ENCODE measurements at regions not wholly inside any gene's neighbourhood (a gene's known extent, or its start where the extent isn't known, plus 50 kb on each side); places are given as distances from the start of the nearest gene placed in this dataset.
A peak's percentile ranks its signal among the peaks of the same experiment; 100 is the strongest.

- 100% methylated on average over 1 of the region's 3 CpGs for WGBS (ENCODE audit: insufficient coverage)
- no peaks in the 10 kb centered on the region for H3K9me3 ChIP-seq (ENCODE audit: control insufficient read depth, insufficient read depth, low read length)
- no peak for DNase-seq (ENCODE audit: low read depth in 4 of 6, low spot score in 6 of 6)
- H3K4me3 ChIP-seq (ENCODE audit: low read depth, low read length): no peak overlapping the region
- no peaks in the 10 kb centered on the region for H3K27me3 ChIP-seq (ENCODE audit: control insufficient read depth, insufficient read depth, low read length)
- H3K4me1 ChIP-seq (ENCODE audit: control insufficient read depth, insufficient read depth, low read length): peaks cover 1% of the 10 kb centered on the region
- no peak overlapping the region for H3K27ac ChIP-seq (ENCODE audit: low read depth, low read length)
- no peaks in the 10 kb centered on the region for H3K36me3 ChIP-seq (ENCODE audit: control insufficient read depth, insufficient read depth, low read length)
Measured at GRCh38 chr3:34382859-34383258, 584.4 kb downstream of the PDCD6IP start.

- DNase-seq (ENCODE audit: low read depth in 4 of 6, low spot score in 6 of 6): no peak
- Histone ChIP-seq H3K9me3 (ENCODE audit: control insufficient read depth, insufficient read depth, low read length) (no peaks in the 10 kb centered on the region), H3K36me3 (ENCODE audit: control insufficient read depth, insufficient read depth, low read length) (no peaks in the 10 kb centered on the region), H3K4me3 (ENCODE audit: low read depth, low read length) (no peak overlapping the region), H3K27ac (ENCODE audit: low read depth, low read length) (no peak overlapping the region), H3K4me1 (ENCODE audit: control insufficient read depth, insufficient read depth, low read length) (peaks cover 3% of the 10 kb centered on the region), H3K27me3 (ENCODE audit: control insufficient read depth, insufficient read depth, low read length) (no peaks in the 10 kb centered on the region)
Measured at GRCh38 chr3:34386309-34386708, 587.9 kb downstream of the PDCD6IP start.

- DNase-seq (ENCODE audit: low read depth in 4 of 6, low spot score in 6 of 6): peak in 3 of 6 donors; percentile 6 to 96 (median 46)
- Histone ChIP-seq H3K9me3 (ENCODE audit: control insufficient read depth, insufficient read depth, low read length) (no peaks in the 10 kb centered on the region), H3K4me1 (ENCODE audit: control insufficient read depth, insufficient read depth, low read length) (peaks cover 3% of the 10 kb centered on the region), H3K36me3 (ENCODE audit: control insufficient read depth, insufficient read depth, low read length) (no peaks in the 10 kb centered on the region), H3K27me3 (ENCODE audit: control insufficient read depth, insufficient read depth, low read length) (no peaks in the 10 kb centered on the region), H3K4me3 (ENCODE audit: low read depth, low read length) (no peak overlapping the region), H3K27ac (ENCODE audit: low read depth, low read length) (no peak overlapping the region)
- WGBS (ENCODE audit: insufficient coverage): 83% methylated on average over 2 of the region's 7 CpGs
Measured at GRCh38 chr3:34387826-34388564, 589.6 kb downstream of the PDCD6IP start.

GRCh38 chr3:34388830-34389229 is 590.4 kb downstream of the PDCD6IP start:
- H3K4me1 ChIP-seq (ENCODE audit: control insufficient read depth, insufficient read depth, low read length): peaks cover 3% of the 10 kb centered on the region
- no peak overlapping the region for H3K27ac ChIP-seq (ENCODE audit: low read depth, low read length)
- H3K36me3 ChIP-seq (ENCODE audit: control insufficient read depth, insufficient read depth, low read length): no peaks in the 10 kb centered on the region
- no peaks in the 10 kb centered on the region for H3K9me3 ChIP-seq (ENCODE audit: control insufficient read depth, insufficient read depth, low read length)
- H3K27me3 ChIP-seq (ENCODE audit: control insufficient read depth, insufficient read depth, low read length): no peaks in the 10 kb centered on the region
- no peak overlapping the region for H3K4me3 ChIP-seq (ENCODE audit: low read depth, low read length)
- WGBS (ENCODE audit: insufficient coverage): no CpG with 5 or more reads among the region's 2 CpGs
- DNase-seq (ENCODE audit: low read depth in 4 of 6, low spot score in 6 of 6): peak in 1 of 6 donors; percentile 82

- WGBS (ENCODE audit: insufficient coverage): 97% methylated on average over 2 of the region's 2 CpGs
- no peaks in the 10 kb centered on the region for H3K4me1 ChIP-seq (ENCODE audit: control insufficient read depth, insufficient read depth, low read length)
- no peak for DNase-seq (ENCODE audit: low read depth in 4 of 6, low spot score in 6 of 6)
- no peak overlapping the region for H3K4me3 ChIP-seq (ENCODE audit: low read depth, low read length)
- peaks cover 5% of the 10 kb centered on the region for H3K9me3 ChIP-seq (ENCODE audit: control insufficient read depth, insufficient read depth, low read length)
- H3K36me3 ChIP-seq (ENCODE audit: control insufficient read depth, insufficient read depth, low read length): no peaks in the 10 kb centered on the region
- no peak overlapping the region for H3K27ac ChIP-seq (ENCODE audit: low read depth, low read length)
- no peaks in the 10 kb centered on the region for H3K27me3 ChIP-seq (ENCODE audit: control insufficient read depth, insufficient read depth, low read length)
Measured at GRCh38 chr3:34394978-34395748, 596.7 kb downstream of the PDCD6IP start.

- no CpG with 5 or more reads among the region's 1 CpG for WGBS (ENCODE audit: insufficient coverage)
- H3K27me3 ChIP-seq (ENCODE audit: control insufficient read depth, insufficient read depth, low read length): no peaks in the 10 kb centered on the region
- H3K9me3 ChIP-seq (ENCODE audit: control insufficient read depth, insufficient read depth, low read length): peaks cover 5% of the 10 kb centered on the region
- no peak for DNase-seq (ENCODE audit: low read depth in 4 of 6, low spot score in 6 of 6)
- H3K36me3 ChIP-seq (ENCODE audit: control insufficient read depth, insufficient read depth, low read length): no peaks in the 10 kb centered on the region
- H3K4me1 ChIP-seq (ENCODE audit: control insufficient read depth, insufficient read depth, low read length): no peaks in the 10 kb centered on the region
- H3K4me3 ChIP-seq (ENCODE audit: low read depth, low read length): no peak overlapping the region
- H3K27ac ChIP-seq (ENCODE audit: low read depth, low read length): no peak overlapping the region
Measured at GRCh38 chr3:34396288-34396687, 597.9 kb downstream of the PDCD6IP start.

- no peaks in the 10 kb centered on the region for H3K27me3 ChIP-seq (ENCODE audit: control insufficient read depth, insufficient read depth, low read length)
- H3K4me3 ChIP-seq (ENCODE audit: low read depth, low read length): no peak overlapping the region
- no peaks in the 10 kb centered on the region for H3K36me3 ChIP-seq (ENCODE audit: control insufficient read depth, insufficient read depth, low read length)
- H3K4me1 ChIP-seq (ENCODE audit: control insufficient read depth, insufficient read depth, low read length): no peaks in the 10 kb centered on the region
- DNase-seq (ENCODE audit: low read depth in 4 of 6, low spot score in 6 of 6): no peak
- no peak overlapping the region for H3K27ac ChIP-seq (ENCODE audit: low read depth, low read length)
- H3K9me3 ChIP-seq (ENCODE audit: control insufficient read depth, insufficient read depth, low read length): peaks cover 5% of the 10 kb centered on the region
Measured at GRCh38 chr3:34396956-34397355, 598.5 kb downstream of the PDCD6IP start.

GRCh38 chr3:34399401-34399800 is 601.0 kb downstream of the PDCD6IP start:
- Histone ChIP-seq H3K27ac (ENCODE audit: low read depth, low read length) (no peak overlapping the region), H3K27me3 (ENCODE audit: control insufficient read depth, insufficient read depth, low read length) (no peaks in the 10 kb centered on the region), H3K4me3 (ENCODE audit: low read depth, low read length) (no peak overlapping the region), H3K9me3 (ENCODE audit: control insufficient read depth, insufficient read depth, low read length) (peaks cover 5% of the 10 kb centered on the region), H3K4me1 (ENCODE audit: control insufficient read depth, insufficient read depth, low read length) (no peaks in the 10 kb centered on the region), H3K36me3 (ENCODE audit: control insufficient read depth, insufficient read depth, low read length) (no peaks in the 10 kb centered on the region)
- DNase-seq (ENCODE audit: low read depth in 4 of 6, low spot score in 6 of 6): no peak
- WGBS (ENCODE audit: insufficient coverage): 80% methylated on average over 1 of the region's 1 CpG

- Histone ChIP-seq H3K36me3 (ENCODE audit: control insufficient read depth, insufficient read depth, low read length) (no peaks in the 10 kb centered on the region), H3K4me3 (ENCODE audit: low read depth, low read length) (no peak overlapping the region), H3K4me1 (ENCODE audit: control insufficient read depth, insufficient read depth, low read length) (no peaks in the 10 kb centered on the region), H3K27me3 (ENCODE audit: control insufficient read depth, insufficient read depth, low read length) (no peaks in the 10 kb centered on the region), H3K9me3 (ENCODE audit: control insufficient read depth, insufficient read depth, low read length) (no peaks in the 10 kb centered on the region), H3K27ac (ENCODE audit: low read depth, low read length) (no peak overlapping the region)
- no CpG with 5 or more reads among the region's 1 CpG for WGBS (ENCODE audit: insufficient coverage)
- peak in 1 of 6 donors; percentile 14 for DNase-seq (ENCODE audit: low read depth in 4 of 6, low spot score in 6 of 6)
Measured at GRCh38 chr3:34405159-34405558, 606.7 kb downstream of the PDCD6IP start.

- peak in 1 of 6 donors; percentile 65 for DNase-seq (ENCODE audit: low read depth in 4 of 6, low spot score in 6 of 6)
- Histone ChIP-seq H3K36me3 (ENCODE audit: control insufficient read depth, insufficient read depth, low read length) (no peaks in the 10 kb centered on the region), H3K4me1 (ENCODE audit: control insufficient read depth, insufficient read depth, low read length) (no peaks in the 10 kb centered on the region), H3K4me3 (ENCODE audit: low read depth, low read length) (no peak overlapping the region), H3K27ac (ENCODE audit: low read depth, low read length) (no peak overlapping the region), H3K27me3 (ENCODE audit: control insufficient read depth, insufficient read depth, low read length) (no peaks in the 10 kb centered on the region), H3K9me3 (ENCODE audit: control insufficient read depth, insufficient read depth, low read length) (no peaks in the 10 kb centered on the region)
- no CpG with 5 or more reads among the region's 1 CpG for WGBS (ENCODE audit: insufficient coverage)
Measured at GRCh38 chr3:34407281-34407680, 608.9 kb downstream of the PDCD6IP start.

Data from spinal cord (tissue), 9 donors.